OCI-LY3 (cell line): ENCODE measurements at regions not wholly inside any gene's neighbourhood (a gene's known extent, or its start where the extent isn't known, plus 50 kb on each side); places are given as distances from the start of the nearest gene placed in this dataset.

Experiments used
- H2AFZ ChIP-seq: fragments of 200-600, 300-600 bp; shearing (Covaris generic); 2 replicates; pipeline ENCODE4 v1.6.0; 2014; ENCODE audit warnings: antibody characterized with exemption, low read depth, low read length
- H3K27ac ChIP-seq: fragments of 200-600, 300-600 bp; sonication (generic); 2 replicates; pipeline ENCODE4 v1.5.1; 2014; ENCODE audit warnings: mild to moderate bottlenecking, low read length, moderate library complexity, mixed read lengths
- H3K27me3 ChIP-seq: fragments of 200-600, 300-600 bp; sonication (generic); 2 replicates; pipeline ENCODE4 v1.6.1; 2014; ENCODE audit warnings: low read depth, low read length, mixed read lengths
- H3K36me3 ChIP-seq: fragments of 200-600, 300-600 bp; sonication (generic); replicated peaks from 2 replicates; pipeline ENCODE3; 2014; ENCODE audit warnings: low read depth, low read length, mixed read lengths
- H3K4me1 ChIP-seq: fragments of 300-600, 200-600 bp; sonication (generic); 2 replicates; pipeline ENCODE4 v1.6.1; 2014; ENCODE audit warnings: low read length, mixed read lengths
- H3K4me2 ChIP-seq: fragments of 200-600, 300-600 bp; sonication (generic); 2 replicates; pipeline ENCODE4 v1.6.1; 2014; ENCODE audit warnings: low read length, mixed read lengths
- H3K4me3 ChIP-seq: fragments of 300-600, 200-600 bp; sonication (generic); 2 replicates; pipeline ENCODE4 v1.5.1; 2014; ENCODE audit warnings: antibody characterized with exemption, mild to moderate bottlenecking, low read length, moderate library complexity
- H3K79me2 ChIP-seq: fragments of 300-600, 200-600 bp; shearing (Covaris generic); 2 replicates; pipeline ENCODE4 v1.6.1; 2014; ENCODE audit warnings: mild to moderate bottlenecking, low read length, mixed read lengths
- H3K9ac ChIP-seq: fragments of 300-600, 200-600 bp; shearing (Covaris generic); 2 replicates; pipeline ENCODE4 v1.6.0; 2014; ENCODE audit warnings: mild to moderate bottlenecking, low read length, moderate library complexity
- H3K9me3 ChIP-seq: fragments of 200-600, 300-600 bp; shearing (Covaris generic); 2 replicates; pipeline ENCODE4 v1.6.1; 2014; ENCODE audit warnings: low read length, mixed read lengths; ENCODE audit not compliant: insufficient read depth
- H4K20me1 ChIP-seq: fragments of 200-600, 300-600 bp; sonication (generic); 2 replicates; pipeline ENCODE4 v1.6.1; 2016; ENCODE audit warnings: low read length, mixed read lengths; ENCODE audit not compliant: insufficient read depth
- CTCF ChIP-seq: fragments of 200-600, 300-600 bp; sonication (generic); IDR thresholded peaks from 2 replicates; pipeline ENCODE4 v1.5.1; 2014; ENCODE audit warnings: antibody characterized with exemption, low read length, low read depth
- EZH2phosphoT487 ChIP-seq: fragments of 200-600 bp; shearing (Covaris generic); IDR thresholded peaks from 2 replicates; pipeline ENCODE4 v1.6.1; 2018; ENCODE audit warnings: antibody characterized with exemption, mixed run types, low read depth

GRCh38 chr10:131387018-131387529 is 75.6 kb upstream of the TCERG1L start:
- H3K27ac ChIP-seq, result no peak overlapping the region
- no peaks in the 10 kb centered on the region for H3K27me3 ChIP-seq
- H3K9ac ChIP-seq, result no peak overlapping the region
- H3K4me1 ChIP-seq, result no peaks in the 10 kb centered on the region
- H4K20me1 ChIP-seq, result no peaks in the 10 kb centered on the region
- H3K9me3 ChIP-seq, result no peaks in the 10 kb centered on the region
- H3K4me3 ChIP-seq, result no peak overlapping the region
- no peak overlapping the region for H2AFZ ChIP-seq
- no peaks in the 10 kb centered on the region for H3K36me3 ChIP-seq
- TF ChIP-seq CTCF, result no peak
- no peak for TF ChIP-seq EZH2phosphoT487
- no peaks in the 10 kb centered on the region for H3K79me2 ChIP-seq
- no peak overlapping the region for H3K4me2 ChIP-seq

- H3K4me1 ChIP-seq, result no peaks in the 10 kb centered on the region
- no peak overlapping the region for H3K4me2 ChIP-seq
- TF ChIP-seq CTCF (no peak), EZH2phosphoT487 (no peak)
- H3K79me2 ChIP-seq, result no peaks in the 10 kb centered on the region
- no peaks in the 10 kb centered on the region for H3K27me3 ChIP-seq
- H4K20me1 ChIP-seq, result no peaks in the 10 kb centered on the region
- no peak overlapping the region for H3K4me3 ChIP-seq
- H3K36me3 ChIP-seq, result no peaks in the 10 kb centered on the region
- no peaks in the 10 kb centered on the region for H3K9me3 ChIP-seq
- no peak overlapping the region for H3K27ac ChIP-seq
- H2AFZ ChIP-seq, result no peak overlapping the region
- no peak overlapping the region for H3K9ac ChIP-seq
Observed at GRCh38 chr10:131391936-131392335, 80.4 kb upstream of the TCERG1L start.

- no peaks in the 10 kb centered on the region for H4K20me1 ChIP-seq
- H3K4me1 ChIP-seq, result no peaks in the 10 kb centered on the region
- no peaks in the 10 kb centered on the region for H3K27me3 ChIP-seq
- H3K79me2 ChIP-seq, result no peaks in the 10 kb centered on the region
- TF ChIP-seq EZH2phosphoT487, result no peak
- TF ChIP-seq CTCF, result no peak
- H3K4me3 ChIP-seq, result no peak overlapping the region
- no peak overlapping the region for H3K4me2 ChIP-seq
- H3K27ac ChIP-seq, result no peak overlapping the region
- no peak overlapping the region for H2AFZ ChIP-seq
- H3K9ac ChIP-seq, result no peak overlapping the region
- H3K9me3 ChIP-seq, result no peaks in the 10 kb centered on the region
- H3K36me3 ChIP-seq, result no peaks in the 10 kb centered on the region
Observed at GRCh38 chr10:131396121-131397050, 84.9 kb upstream of the TCERG1L start.

GRCh38 chr10:131398166-131398565 is 86.6 kb upstream of the TCERG1L start:
- H2AFZ ChIP-seq, result no peak overlapping the region
- H3K9me3 ChIP-seq, result no peaks in the 10 kb centered on the region
- H3K27ac ChIP-seq, result no peak overlapping the region
- no peaks in the 10 kb centered on the region for H3K27me3 ChIP-seq
- no peak overlapping the region for H3K4me2 ChIP-seq
- no peak overlapping the region for H3K4me3 ChIP-seq
- no peaks in the 10 kb centered on the region for H3K4me1 ChIP-seq
- no peaks in the 10 kb centered on the region for H4K20me1 ChIP-seq
- no peaks in the 10 kb centered on the region for H3K79me2 ChIP-seq
- H3K9ac ChIP-seq, result no peak overlapping the region
- TF ChIP-seq EZH2phosphoT487 (no peak), CTCF (no peak)
- no peaks in the 10 kb centered on the region for H3K36me3 ChIP-seq
